ENCODE measurements at regions not wholly inside any gene's neighbourhood (a gene's known extent, or its start where the extent isn't known, plus 50 kb on each side); places are given as distances from the start of the nearest gene placed in this dataset.

- DNase-seq (ENCODE audit: extremely low spot score in 2 of 2), result no peak
- intact Hi-C loops (cut with DNase I), result no loop called here
- no peak for TF ChIP-seq CTCF (IDR thresholded peaks at IDR 0.05)
- TF ChIP-seq POLR2A (IDR thresholded peaks at IDR 0.05), result no peak
- no peak for TF ChIP-seq POLR2AphosphoS5 (IDR thresholded peaks at IDR 0.05; ENCODE audit: insufficient read depth in 1 of 2, low read depth in 1 of 2)
These were observed 358.8 kb downstream of the PREX1 start for GRCh38 chr20:48469026-48469425.

DNA sequence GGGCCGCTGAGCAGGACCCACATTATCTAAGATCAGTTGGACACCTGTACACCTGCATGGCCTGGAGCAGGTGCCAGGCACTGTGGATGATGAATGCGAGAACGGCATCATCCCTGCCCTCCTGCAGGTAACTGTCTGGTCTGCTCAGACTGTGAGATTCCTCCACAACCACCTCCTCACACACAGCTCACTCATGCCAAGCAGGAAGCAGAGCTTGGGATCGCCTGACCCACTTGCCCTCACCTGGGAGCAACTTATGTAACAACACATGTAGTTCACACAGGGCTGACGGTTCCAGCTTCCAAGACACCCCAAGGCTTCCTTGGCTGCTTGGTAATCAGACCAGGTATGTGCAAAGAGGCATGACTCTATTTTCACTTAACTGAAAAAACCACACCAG lies 359.2 kb downstream of the PREX1 start:
- no peak for DNase-seq (ENCODE audit: extremely low spot score in 2 of 2)
- Histone ChIP-seq H3K36me3 (no peaks in the 10 kb centered on the region), H3K4me3 (no peak overlapping the region), H3K27me3 (no peaks in the 10 kb centered on the region), H3K4me1 (peaks cover 2% of the 10 kb centered on the region), H3K27ac (no peak overlapping the region), H3K9me3 (no peaks in the 10 kb centered on the region)
- TF ChIP-seq POLR2A (IDR thresholded peaks at IDR 0.05), result no peak
- TF ChIP-seq POLR2AphosphoS5 (IDR thresholded peaks at IDR 0.05; ENCODE audit: insufficient read depth in 1 of 2, low read depth in 1 of 2), result no peak
- TF ChIP-seq CTCF (IDR thresholded peaks at IDR 0.05), result no peak
- intact Hi-C loops (cut with DNase I), result no loop called here

More at GRCh38 chr20:48469026-48469425, 358.8 kb downstream of the PREX1 start:
- H3K9me3 ChIP-seq, result no peaks in the 10 kb centered on the region
- no peak overlapping the region for H3K27ac ChIP-seq
- H3K4me3 ChIP-seq, result no peak overlapping the region
- no peaks in the 10 kb centered on the region for H3K36me3 ChIP-seq
- no peaks in the 10 kb centered on the region for H3K27me3 ChIP-seq
- no peaks in the 10 kb centered on the region for H3K4me1 ChIP-seq

- intact Hi-C loops (cut with DNase I), result no loop called here
- no peaks in the 10 kb centered on the region for H3K36me3 ChIP-seq
These were observed 360.2 kb downstream of the PREX1 start for GRCh38 chr20:48467622-48468021.

DNA sequence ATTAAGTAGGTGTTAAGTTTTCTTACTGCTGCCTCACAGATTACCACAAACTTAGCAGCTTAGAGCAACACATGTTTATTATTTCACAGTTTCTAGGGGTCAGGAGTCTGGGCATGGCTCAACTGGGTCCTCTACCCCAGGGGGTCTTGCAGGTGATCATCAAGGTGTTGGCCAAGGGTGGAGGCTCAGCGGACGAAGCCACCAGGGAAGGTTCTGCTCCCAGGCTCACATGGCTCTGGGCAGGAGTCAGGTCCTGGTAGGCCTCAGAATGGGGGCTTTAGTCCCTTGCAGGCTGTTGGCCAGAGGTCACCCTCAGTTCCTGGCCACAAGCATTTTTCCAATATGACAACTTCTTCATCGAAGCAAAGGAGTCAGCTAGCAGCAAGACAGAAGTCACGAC lies 362.5 kb downstream of the PREX1 start:
- intact Hi-C loops (cut with DNase I), result no loop called here
- H3K36me3 ChIP-seq, result no peaks in the 10 kb centered on the region
- DNase-seq (ENCODE audit: extremely low spot score in 2 of 2), result no peak
- H3K4me3 ChIP-seq, result no peak overlapping the region
- TF ChIP-seq POLR2AphosphoS5 (IDR thresholded peaks at IDR 0.05; ENCODE audit: insufficient read depth in 1 of 2, low read depth in 1 of 2) (no peak), POLR2A (IDR thresholded peaks at IDR 0.05) (no peak), CTCF (IDR thresholded peaks at IDR 0.05) (no peak)
- no peaks in the 10 kb centered on the region for H3K9me3 ChIP-seq
- H3K27me3 ChIP-seq, result no peaks in the 10 kb centered on the region
- peaks cover 12% of the 10 kb centered on the region for H3K4me1 ChIP-seq
- peak overlapping the region; percentile 62 for H3K27ac ChIP-seq

More at GRCh38 chr20:48467622-48468021, 360.2 kb downstream of the PREX1 start:
- no peak for DNase-seq (ENCODE audit: extremely low spot score in 2 of 2)
- peaks cover 11% of the 10 kb centered on the region for H3K4me1 ChIP-seq
- no peaks in the 10 kb centered on the region for H3K27me3 ChIP-seq
- no peak overlapping the region for H3K4me3 ChIP-seq
- TF ChIP-seq POLR2AphosphoS5 (IDR thresholded peaks at IDR 0.05; ENCODE audit: insufficient read depth in 1 of 2, low read depth in 1 of 2) (no peak), POLR2A (IDR thresholded peaks at IDR 0.05) (no peak), CTCF (IDR thresholded peaks at IDR 0.05) (no peak)
- H3K27ac ChIP-seq, result no peak overlapping the region
- H3K9me3 ChIP-seq, result no peaks in the 10 kb centered on the region

DNA sequence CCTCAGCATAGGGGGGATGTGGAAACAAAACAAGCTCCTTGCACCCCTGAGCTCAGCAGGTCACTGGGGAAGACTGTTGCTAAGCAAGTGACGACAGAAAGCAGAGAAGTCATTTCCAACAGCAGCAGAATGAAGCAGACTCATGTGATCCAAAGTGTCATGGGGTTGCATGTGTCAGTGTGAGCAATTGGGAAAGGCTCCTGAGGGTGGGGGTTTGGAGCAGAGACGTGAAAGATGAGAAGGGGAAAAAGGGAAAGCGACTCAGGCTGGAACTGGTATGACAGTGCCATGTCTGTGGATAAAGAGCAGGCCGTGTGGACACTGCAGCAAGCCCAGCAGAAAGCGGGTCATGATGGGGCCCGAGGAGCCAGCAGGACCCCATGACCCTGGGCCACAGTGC lies 363.9 kb downstream of the PREX1 start:
- Histone ChIP-seq H3K36me3 (no peaks in the 10 kb centered on the region), H3K4me1 (peaks cover 12% of the 10 kb centered on the region), H3K4me3 (no peak overlapping the region), H3K27me3 (no peaks in the 10 kb centered on the region), H3K27ac (peak overlapping the region; percentile 81), H3K9me3 (no peaks in the 10 kb centered on the region)
- intact Hi-C loops (cut with DNase I), result no loop called here
- peak in 1 of 2 donors; percentile 95 for DNase-seq (ENCODE audit: extremely low spot score in 2 of 2)
- TF ChIP-seq CTCF (IDR thresholded peaks at IDR 0.05) (no peak), POLR2AphosphoS5 (IDR thresholded peaks at IDR 0.05; ENCODE audit: insufficient read depth in 1 of 2, low read depth in 1 of 2) (peak; percentile 34 to 66)
